Umbilical cord (tissue), 1 donor: ENCODE measurements at regions not wholly inside any gene's neighbourhood (a gene's known extent, or its start where the extent isn't known, plus 50 kb on each side); places are given as distances from the start of the nearest gene placed in this dataset.
A peak's percentile ranks its signal among the peaks of the same experiment; 100 is the strongest.
"Not testable (repeated sequence)": the region's sequence is repeated elsewhere in the genome, so short reads cannot be mapped to it uniquely, and the experiment has no call there.

Source experiments
- DNase-seq: peaks from one replicate; pipeline ENCODE4 v3.0.0-alpha.2; 2015; ENCODE audit warnings: low spot score

DNA sequence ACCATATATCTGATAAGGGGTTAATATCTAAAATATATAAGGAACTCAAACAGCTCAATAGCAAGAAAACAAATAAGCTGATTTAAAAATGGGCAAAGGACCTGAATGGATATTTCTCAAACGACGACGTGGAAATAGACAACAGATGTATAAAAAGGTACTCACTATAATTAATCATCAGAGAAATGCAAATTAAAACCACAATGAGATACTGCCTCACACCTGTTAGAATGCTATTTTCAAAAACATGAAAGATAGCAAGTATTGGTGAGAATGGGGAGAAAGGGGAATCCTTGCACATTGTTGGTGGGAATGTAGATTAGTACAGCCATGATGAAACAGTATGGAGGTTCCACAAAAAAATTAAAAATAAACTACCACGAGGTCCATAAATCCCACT lies 163.2 kb downstream of the DKK1 start:
- DNase-seq, result no peak

DNA sequence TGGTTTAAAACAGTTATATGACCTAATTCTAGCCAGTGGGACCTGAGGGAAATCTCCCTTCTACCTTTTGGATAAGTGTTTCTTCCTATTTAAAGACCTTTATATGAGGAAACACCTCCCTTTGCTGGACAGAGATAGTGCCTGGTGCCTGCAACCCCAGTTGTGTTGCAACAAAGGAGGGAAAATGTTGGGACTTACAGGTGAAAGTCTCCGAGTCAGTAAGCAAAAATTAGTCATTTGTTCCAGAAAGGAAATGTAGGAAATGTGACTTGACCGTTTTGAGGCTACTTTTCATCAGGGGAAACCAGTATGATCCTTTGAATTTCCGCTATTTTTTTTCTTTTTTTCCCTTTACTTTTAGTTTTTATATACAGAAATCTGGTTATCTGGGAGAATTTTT lies 165.5 kb downstream of the DKK1 start:
- no peak for DNase-seq

DNA sequence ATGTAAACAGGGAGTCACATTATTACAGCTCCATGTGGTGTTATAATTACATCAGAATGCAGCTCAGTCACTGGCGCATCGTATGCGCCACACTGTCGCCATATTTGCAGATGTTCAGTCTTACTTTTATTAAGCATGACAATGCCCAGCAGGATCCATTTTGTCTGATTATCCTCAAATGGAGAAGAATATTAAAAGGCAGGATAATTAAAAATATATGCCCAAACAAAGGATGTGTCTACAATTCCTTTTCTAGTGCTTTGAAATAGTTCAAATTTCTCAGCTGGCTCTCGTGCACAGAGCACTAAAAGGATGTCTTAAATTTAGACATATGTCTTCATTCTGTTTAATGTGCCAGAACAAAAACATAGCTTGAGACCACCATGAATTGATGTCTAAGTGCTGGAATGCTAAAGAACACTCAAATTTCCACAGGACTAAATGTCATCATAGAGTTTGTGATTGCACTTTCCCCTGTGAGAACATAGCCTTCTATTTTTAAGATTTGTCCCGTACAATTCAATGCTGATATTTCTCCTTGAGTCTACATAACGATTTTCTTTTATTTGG lies 168.0 kb downstream of the DKK1 start:
- no peak for DNase-seq

DNA sequence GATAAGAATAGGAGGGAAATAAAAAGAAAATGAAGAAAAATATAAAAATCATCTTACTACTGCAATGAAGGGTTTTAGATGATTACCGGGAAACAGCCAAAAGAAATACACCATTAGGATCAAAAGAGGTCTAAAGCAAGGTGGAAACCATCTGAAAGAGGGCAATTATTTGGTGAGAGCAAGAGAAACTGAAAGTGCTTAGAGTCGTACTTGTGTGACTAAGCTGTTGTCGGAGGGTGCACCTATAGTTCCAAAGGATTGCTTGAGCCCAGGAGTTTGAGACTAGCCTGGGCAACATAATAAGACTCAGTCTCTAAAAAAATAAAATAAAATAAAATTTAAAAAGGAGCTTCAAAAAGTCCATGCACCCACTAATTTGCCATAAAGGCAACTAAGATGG lies 169.5 kb downstream of the DKK1 start:
- no peak for DNase-seq

DNA sequence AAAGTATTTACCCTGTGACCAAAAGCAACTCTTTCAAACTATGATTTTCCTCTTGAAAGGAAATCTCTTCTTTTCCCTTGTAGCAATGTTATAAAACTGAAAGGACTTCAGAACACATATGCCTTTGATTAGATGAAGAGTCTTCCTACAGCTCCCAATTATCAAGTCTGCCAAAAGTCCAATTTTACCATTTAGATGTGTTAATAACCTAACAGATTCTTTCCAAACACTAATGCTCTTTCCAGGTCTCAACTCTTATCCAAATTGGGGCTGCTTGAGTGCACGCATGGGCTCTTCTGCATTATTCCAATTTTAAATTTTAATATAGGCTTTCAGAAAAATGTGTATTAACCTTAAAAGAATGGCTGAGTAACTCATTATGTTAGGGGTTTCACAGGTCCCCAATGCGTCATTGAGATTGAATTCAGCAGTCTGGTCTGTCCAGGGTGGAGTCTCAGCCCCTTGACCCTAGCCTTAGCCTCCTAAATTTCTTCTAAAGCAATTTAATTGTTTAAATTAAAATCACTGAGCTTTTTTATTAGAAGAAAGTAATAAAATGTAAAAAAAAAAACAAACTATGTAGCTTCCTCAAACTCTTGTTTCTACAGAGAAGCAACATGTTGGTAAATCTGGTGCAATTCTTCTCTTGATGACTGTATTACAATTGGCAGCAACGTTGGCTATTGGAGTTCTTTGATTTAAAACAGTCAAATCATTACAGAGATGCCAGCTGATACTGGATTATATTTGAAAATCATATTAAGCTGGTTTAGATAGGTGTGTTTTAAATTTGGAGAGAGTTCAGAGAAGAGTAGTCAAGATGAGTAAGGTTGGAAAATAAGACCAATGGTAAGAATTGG lies 170.4 kb downstream of the DKK1 start:
- DNase-seq, result no peak

DNA sequence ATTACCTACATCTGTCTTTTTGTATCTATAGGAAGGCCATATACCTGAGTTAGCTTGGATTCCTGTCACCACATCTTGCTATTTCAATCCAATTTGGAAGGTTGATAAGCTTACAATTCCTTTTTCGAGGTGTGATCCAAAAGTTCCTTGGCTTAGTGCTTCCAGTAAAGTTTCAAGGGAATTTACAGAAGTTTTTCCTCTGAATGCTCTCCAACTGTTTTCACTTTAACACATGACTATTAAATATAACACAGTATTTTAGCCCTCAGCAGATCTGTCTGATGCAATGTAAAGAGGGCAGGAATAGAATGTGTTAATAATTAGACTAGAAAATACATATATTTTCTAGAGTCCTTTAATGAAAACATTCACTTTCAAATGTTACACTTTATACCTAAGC lies 171.4 kb downstream of the DKK1 start:
- DNase-seq, result no peak

DNA sequence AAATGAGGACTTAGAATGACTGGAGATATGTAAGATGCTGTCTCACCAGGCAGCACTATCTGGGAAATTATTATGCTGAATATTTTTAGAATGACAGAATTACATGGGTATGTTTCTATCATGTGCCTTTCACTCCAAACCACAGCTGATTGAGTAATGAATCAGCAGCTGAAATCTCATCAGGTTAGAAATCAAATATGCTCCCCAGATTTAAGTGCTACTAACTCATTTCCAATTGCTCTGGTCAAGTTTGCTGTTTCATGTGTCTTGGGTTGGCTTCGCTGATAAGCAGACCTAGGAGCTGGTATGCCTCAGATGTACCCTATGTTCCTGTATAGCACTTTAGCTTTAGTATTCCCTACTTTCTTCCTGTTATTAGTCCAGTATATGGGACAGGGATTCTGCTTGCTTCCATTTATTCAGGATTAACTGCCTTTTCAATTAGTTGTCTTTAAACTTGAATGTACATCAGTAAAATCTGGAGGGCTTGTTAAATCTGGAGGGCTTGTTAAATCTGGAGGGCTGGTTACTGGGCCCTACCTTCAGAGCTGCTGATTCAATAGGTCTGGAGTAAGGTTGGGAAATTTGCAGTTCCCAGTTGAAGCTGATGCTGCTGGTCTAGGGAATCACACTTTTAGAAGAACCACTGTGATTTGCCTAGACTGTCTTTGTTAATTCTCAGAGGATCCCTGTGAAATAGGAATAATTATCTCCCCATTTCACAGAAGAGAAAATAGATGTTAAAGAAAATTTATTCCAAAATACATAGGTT lies 172.9 kb downstream of the DKK1 start:
- DNase-seq, result peak; percentile 71

DNA sequence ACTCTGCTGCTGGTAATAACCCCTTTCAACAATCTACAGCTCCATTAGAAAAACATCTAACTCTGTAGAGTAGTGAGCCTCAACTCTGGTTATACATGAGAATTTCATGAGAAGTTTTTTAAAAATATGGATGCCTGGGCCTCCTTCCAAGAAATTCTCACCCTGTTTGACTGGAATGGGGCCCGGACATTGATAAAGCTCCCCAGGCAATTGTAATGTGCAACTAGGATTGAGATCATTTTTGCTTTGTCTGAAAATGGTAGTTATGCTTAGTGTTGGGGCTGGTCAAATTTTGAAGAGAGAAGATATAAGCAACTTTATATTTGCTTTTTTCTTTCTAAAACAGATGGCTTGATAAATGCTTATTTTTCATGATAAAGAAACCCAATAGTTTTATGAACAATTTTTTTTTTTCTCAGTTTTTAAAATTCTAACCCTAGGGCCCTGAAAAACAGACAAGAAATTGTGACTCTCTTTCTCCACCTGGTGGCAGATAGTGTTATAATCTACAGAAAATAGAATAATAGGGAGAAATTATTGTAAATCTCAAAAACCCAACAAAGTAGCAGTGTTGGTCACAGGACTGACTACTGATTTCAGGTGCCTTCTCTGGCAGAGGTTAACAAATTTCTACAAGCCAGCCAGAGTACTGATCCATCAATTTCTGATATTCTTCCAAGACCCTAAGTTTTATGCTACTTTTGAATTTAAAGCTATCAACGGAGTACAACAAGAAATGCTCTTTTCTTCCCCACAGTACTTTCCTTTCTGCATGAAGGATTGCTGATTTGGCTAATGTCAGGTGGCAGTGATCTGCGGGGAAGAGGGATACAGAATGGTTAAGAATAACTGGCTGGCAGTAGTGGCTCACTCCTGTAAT lies 174.8 kb downstream of the DKK1 start:
- peak; percentile 68 for DNase-seq

DNA sequence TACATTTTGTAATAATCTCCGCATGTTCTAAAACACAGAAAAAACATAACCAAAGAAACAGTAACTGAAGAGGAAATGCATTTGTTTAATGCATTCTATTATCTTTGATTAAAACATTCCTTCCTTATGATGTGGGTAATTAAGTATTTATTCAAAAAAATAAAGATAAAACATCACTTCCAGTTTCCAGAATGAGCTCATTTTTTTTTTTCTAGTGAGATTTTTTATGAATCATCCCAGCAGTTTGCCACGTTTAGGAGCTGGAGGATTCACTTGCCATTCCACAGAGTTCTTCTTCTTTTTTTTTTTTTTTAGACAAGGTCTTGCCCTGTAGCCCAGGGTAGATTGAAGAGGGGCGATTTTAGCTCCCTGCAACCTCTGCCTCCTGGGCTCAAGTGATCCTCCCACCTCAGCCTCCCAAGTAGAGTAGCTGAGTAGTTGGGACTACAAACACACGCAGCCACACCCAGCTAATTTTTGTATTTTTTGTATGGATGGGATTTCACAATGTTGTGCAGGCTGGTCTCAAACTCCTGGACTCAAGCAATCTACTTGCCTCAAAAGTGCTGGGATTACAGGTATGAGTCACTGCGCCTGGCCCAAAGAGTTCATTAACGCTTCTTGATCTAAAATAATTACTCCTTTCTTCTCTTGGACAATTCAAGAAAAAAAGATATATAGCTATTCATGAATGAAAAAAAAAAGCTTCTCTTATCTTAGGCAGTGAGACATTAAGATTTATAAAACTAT lies 177.3 kb downstream of the DKK1 start:
- peak; percentile 45 for DNase-seq

DNA sequence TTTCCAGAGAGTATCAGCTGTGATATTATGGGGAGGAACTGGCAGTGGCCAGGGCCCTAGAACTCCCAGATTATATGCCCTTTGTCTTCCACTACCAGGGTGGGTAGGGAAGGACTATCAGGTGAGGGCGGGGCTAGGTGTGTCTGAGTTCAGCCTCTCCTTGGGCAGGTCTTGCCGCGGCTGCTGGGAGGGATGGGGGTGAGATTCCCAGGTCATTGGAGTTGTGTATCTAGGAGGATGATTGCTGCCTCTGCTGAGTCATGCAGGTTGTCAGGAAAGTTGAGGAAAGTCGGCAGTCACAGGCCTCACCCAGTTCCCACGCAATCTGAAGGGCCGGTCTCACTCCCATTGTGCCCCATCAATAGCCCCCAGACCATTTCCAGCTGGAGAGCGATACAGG lies 185.2 kb downstream of the DKK1 start:
- DNase-seq, result no peak

DNA sequence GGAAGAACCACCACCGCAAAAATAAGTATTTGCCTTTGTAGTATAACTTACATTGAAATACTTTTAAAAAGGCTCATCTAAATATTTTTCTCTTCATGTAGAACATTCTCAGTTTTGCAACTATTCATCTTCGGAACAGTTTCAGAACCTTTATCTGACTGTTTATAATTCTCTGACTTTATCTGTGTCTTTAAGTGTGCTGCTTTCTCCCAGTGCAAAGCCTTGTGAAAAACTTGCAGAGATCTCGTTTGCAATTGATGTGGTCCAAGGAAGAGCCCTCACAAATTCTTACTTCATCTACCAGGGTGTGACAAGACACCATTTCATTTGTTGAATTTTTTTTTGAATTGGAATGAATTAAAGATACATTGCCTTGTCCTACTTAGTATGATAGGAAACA lies 186.4 kb downstream of the DKK1 start:
- peak; percentile 93 for DNase-seq

DNA sequence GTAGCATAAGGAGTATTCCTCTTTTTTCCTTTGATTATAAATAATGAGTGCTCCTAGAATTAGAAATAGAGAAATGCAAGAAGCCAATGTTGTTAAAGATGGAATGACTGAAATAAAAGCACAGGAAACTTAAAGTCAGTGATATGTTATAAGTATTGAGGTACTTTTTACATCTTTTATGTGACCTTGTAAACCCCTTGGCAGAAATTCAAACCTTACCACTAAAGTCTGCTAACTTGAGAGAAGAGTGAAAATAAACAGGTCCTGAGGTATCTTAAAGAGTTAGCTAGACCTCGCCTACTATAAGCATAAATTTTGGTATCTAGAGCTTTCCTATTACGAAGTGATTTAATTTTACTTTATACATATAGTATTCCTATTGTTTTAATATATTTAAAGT lies 188.2 kb downstream of the DKK1 start:
- peak; percentile 94 for DNase-seq

DNA sequence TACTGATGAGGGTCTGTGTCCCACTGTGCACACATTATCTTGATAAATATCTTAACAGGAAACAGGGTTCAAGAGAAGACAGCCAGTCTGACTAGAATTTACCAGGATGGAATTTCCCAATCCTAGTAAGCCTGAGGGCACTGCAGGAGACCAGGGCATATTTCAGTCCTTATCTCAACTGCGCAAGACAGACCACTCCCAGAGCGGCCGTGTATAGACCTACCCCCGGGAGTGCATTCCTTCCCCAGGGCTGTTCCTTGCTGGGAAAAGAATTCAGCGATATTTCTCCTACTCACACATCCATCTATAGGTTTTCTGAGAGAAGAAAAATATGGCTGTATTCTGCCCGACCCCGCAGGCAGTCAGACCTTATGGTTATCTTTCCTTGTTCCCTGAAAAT lies 191.3 kb downstream of the DKK1 start:
- not testable (repeated sequence) for DNase-seq

DNA sequence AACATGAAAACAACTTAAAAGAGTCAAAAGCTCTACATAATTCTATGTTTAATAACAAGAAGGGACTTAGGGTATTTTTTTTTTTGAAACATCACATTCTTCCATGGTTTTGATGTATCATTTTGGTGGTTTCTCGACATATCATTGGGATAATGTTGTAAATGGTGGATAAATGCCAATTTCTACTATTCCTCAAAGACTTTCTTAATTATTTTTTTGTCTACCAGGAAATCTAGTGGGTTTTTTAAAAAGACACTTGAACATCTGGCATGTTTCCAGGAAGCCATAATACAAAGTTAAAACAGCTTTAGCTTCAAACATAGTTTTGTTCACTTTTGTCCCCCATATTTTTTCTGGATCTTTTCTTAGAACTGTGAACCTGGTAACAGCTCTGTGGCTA lies 200.4 kb downstream of the DKK1 start:
- no peak for DNase-seq

DNA sequence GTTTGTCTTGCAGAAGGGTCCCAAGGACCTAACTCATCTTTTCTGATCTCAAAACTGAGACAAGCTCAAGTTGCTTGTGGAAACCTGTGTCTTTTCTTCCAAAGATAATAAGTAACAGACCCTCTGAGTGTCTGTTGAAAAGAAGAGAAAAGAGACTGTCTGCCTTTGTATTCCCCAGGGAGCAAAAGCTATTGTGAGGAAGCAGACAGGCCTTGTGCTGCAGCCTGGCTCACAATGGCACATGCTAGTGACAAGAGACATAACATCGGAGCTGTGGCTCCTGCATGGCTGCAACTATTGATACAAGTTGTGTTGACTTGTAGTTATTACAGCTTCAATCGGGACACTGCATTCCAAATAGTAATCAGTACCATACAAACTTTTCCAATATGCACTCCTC lies 202.9 kb downstream of the DKK1 start:
- DNase-seq, result no peak

DNA sequence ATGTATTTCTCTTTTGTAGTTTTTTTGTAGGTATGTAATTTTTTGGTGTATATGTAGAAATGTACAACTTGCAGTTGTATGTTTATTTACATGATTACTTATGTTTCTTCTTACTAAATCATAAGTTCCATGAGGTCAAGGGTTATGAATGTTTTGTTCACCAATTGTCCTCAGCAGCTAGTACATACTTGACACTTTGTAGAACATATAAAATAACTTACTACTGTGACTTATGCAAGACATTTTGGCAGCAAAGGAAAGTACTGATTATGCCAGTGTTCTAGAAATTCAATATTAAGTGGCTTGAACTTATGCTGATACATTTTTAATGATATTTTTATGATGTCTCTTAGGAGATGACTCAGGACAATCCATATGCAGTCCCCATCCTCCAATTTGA lies 209.6 kb downstream of the DKK1 start:
- no peak for DNase-seq

DNA sequence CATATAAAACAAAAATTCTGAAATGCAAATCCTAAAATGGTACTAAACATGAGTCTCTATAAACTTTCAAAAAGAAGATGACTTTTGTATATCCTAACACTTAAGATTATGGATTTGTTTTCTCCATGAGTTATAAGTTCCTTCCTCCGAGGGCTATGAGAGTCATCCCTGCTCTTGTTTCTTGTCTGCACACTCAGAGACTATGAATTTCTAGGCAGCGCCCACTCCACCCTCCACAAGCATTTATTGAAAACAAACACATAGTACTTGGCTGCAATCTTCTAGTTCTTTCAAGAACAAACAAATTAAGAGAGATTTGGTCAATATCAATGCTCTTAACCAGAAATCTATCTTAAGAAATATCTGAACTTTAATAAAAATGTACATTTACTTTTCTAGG lies 211.7 kb downstream of the DKK1 start:
- peak; percentile 92 for DNase-seq

DNA sequence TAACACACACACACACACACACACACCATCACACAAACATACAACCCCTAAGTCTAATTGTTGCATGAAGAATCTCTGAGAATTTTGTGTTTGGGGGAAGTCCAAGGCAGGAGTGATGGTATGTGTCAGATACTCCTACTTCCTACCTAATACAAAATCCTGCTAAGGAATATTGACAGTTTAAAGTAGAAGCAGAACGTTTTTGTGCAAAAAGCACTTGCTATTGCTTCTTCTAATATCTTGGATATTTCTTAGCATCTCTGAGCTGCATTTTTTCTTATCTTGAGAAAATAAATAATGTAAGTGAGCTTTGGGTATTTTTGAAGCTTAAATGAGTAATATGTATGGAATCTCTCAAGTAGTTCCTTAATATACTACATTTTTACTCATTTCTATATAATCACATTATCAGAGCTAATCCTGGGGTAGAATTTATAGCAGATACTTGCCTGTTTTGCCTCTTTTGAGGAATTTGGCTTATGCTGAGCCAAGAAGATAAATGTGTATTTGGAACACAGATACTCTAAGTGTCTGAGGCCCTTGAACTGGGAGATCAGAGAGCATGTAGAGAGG lies 212.3 kb downstream of the DKK1 start:
- peak; percentile 98 for DNase-seq

DNA sequence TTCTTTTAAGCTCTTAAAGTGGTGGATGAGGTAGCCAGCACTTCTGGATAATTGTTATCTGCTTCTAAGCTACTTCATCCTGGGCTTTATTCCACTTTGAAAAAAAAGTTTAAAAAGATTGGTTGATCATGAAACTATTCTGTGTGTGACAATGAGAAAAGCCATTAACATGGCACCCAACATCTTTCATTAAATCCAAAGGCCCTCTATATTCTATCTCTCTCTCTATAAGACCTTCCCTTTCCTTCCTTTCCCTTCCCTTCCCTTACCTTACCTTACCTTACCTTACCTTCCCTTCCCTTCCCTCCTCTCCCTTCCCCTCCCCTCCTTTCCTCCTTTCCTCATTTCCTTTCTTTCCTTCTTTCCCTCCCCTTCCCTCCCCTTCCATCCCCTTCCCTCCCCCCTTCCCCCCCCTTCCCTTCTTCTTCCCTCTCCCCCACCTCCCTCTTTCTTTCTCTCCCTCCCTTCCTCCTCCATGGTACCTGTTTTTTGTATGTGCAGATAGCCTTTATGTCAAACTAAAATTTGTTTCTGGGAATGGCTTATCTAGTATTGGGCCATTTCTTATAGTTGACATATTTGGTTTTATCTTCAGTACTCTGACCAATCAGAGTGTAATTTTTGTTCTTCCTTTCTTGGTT lies 218.7 kb downstream of the DKK1 start:
- no peak for DNase-seq

DNA sequence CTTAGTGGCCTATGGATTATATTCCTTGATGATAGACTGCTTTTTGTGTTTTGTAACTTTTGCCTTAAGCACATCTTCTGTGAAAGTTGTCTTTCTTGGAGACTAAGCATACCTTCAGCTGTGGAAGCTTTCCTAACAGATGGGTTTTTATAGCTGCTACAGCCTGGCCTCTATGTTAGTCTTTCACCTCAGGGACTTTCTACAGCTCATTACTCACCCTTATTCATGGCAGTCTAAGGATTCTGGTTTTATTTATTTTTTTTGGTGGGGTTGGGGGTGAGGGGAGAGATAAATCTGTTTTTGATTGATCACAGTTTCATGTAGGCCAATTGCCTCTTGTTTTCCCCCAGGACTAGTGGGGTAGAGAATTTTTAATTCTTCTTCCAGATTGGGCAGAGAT lies 219.9 kb downstream of the DKK1 start:
- no peak for DNase-seq
